Stimulated activated CD8-positive, alpha-beta memory T cell treated with anti-CD3 and anti-CD28 coated beads, Interleukin-12 subunit alpha, Interleukin-12 subunit beta, amount 100 ng/mL, for 24 hours (primary cell): ENCODE measurements at regions not wholly inside any gene's neighbourhood (a gene's known extent, or its start where the extent isn't known, plus 50 kb on each side); places are given as distances from the start of the nearest gene placed in this dataset.
A peak's percentile ranks its signal among the peaks of the same experiment; 100 is the strongest.

Experiments used
- DNase-seq: peaks from one replicate; pipeline ENCODE4 v3.0.0-alpha.2; 2020; ENCODE audit errors: extremely low read depth

DNA sequence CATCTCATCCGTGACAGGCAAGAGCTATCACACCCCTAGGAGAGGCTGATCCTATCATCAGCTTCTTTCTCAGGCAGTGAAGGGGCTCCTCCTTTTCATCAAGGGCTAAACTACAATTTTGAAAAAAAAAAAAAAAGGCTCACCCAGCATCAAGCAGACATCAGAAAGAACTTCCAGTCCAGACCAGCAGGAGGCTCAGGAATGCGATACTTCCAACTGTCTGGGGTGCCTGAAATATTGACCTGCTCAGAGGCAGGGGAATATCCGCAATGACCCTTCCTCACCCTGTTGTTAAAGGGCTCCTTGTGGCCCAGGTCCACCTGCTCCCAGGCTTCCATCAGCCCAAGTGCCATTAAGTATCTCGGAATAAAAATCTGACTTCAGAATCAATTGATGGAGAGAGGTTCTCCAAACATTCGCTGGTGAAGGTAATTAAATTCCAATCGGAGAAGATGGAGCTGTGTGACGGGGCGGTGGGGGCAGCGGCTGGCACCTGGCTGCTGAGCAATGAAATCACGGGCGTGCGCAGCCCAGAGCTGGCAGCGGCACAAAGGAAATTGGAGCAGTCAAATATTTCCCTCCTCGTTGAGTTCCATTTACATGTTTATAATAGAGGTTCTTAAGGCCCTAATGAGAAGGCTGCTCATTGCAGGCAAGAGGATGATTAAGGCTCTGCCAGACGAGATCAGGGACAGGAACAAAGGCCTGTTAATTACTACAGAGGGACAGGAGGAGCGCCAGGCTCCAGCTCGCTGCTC is 69.0 kb upstream of the THY1 start:
- no peak for DNase-seq

DNA sequence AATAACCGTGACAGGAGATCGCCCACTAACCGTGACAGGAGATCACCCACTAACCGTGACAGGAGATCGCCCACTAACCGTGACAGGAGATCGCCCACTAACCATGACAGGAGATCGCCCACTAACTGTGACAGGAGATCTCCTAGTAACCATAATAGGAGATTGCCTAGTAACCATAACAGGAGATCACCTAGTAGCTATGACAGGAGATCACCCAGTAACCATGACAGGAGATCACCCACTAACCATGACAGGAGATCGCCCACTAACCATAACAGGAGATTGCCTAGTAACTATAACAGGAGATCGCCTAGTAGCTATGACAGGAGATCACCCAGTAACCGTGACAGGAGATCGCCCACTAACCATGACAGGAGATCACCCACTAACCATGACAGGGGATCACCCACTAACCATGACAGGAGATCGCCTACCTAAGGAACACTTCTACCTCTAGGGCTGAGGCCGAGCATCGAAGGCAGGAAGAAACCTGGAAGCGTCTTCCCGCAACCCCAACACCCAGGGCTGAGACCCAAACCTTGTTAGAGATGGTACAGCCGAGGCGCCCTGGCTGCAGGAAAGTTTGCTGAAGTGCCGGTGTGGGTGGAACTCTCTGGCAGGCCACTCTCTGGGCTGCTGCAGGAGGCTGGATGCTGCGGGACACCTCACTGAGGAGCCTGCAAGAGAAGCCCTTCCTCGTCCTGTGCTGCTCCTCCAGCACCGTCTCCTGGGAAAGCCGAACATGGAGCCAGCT is 67.5 kb upstream of the THY1 start:
- DNase-seq, result no peak

DNA sequence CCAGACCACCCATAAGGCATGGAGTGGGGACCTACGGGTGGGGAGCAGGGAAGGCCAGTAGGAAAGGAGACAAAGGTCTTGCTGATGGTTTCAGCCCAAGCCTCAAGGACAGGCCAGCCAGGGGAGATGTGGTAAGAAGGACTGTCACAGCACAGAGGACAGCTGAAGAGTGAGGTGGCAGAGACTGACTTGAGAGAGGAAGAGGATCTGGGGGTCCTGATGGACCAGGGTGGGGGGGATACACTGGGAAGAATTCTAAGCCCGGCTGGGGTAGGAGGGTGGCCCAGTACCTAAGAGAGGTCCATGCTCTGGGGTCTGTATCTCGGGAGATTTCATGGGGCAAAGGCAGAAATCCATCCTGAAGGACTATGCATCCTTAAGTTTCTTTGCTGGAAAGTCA is 66.1 kb upstream of the THY1 start:
- DNase-seq, result no peak

DNA sequence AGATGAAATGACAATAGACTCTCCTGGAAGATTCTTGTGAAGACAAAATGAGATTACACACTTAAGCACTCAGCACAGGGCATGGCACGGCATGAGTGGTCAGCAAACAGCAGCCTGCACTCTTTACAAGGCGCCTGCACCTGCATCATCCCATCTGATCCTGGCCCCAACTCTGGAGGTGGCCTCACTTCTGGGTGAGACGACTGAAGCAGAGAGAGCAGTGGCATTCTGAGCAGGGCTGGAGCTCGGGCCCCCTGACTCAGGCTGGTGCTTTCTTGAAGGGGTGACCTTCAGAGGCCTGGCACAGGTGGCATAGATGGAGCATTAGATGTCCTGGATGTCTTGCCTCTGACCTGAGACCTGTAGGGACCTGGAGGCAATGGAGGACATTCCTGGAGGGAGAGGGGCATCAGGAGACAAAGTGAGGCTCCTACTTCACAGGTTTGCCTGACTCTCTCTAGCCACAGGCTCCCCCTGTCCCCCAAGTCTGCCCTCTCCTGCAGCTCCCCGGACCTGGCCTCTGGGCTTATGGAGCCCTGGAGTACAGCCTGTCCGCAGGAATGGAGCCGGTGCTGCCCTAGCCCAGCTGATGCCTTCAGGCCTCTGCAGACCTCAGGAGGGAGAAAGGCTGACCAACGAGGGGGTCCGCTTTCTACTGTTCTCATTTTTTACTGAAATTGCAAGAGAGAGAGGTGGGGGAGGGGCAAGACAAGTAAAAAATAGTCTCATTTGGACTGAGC is 65.5 kb upstream of the THY1 start:
- DNase-seq, result no peak

DNA sequence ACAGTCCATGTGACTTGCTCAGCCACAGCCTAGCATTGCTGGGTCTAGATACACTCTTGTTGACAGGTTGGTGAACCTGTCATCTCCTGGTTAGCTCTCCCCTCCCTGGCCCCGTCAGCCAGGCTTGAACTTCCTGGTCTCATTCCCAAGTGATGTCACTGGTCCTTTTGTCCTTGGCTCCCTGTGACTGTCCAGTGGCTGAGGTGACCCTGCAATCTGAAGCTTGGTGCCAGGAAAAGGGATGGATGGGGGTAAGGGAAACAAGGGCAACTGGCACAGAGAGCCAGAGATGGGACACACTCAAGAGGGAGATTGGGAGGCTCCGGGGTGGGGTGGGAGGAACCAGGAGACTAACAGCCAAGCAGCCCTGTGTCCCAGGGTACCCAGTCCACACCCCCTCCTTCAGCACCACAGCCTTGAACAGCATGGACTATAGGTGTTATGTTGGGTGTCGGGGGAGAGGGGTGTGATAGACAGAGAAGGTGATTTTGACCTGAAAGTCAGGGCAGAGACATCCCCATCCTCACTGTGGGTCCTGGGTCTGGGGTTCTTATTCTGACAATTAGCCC is 63.8 kb upstream of the THY1 start:
- DNase-seq, result no peak

DNA sequence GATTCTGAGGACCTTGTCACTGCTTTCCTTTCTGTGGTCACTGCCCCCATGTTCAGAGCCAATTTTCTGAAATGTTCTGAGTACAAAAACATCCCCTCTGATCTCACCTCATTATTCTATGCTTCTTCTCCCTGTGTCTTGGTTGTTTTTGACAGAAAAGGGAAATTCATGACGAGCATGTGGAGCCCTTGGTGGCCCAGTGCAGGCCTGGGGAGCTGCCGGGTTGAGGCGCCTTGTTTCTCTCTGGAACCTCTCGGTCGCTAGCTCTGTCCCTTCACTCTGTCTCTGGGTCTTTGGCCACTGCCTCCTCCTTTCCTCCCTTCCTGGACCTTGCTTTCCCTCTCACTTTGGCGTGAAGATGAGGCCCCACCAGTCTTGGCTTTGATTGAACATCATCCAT is 63.0 kb upstream of the THY1 start:
- no peak for DNase-seq

DNA sequence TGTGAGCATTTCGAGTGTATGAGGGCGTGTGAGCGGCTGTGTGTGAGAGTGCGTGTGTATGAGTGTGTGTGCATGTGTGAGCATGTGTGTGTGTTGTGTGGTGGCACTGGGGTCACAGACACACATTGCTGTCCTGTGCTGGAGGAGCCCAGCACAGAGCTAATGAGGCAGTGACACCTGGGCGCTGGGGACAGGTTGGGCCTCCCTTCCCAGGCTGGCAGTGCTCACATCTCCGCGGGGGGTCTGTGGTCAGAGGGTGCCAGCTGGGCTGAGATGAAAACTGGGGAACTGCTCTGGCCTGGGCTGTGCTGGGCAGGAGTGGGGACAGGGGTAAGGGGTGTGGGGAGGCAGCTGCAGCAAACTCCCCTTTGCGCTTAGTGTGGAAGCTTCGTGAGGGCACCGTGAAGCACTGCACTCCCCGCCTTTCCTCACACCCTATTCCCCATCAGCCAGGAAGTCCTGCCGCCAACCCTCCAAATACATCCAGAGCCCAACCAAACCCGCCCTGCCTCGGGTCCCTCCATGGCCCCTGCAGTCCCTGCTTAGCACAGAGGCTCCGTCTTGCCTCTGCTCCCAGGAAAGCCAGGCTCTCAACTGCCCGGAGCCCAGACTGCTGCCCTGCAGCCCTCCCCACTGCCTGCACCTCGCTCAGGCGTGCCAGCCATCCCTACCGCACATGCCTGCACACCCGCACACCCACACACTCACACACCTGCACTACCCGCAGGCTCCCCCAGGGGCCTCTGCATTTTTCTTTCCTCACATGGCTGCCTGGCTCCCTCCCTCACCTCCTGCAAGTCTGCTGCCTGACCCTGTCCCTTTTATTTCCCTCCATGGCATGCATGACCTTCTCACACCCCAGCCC is 62.0 kb upstream of the THY1 start:
- no peak for DNase-seq

DNA sequence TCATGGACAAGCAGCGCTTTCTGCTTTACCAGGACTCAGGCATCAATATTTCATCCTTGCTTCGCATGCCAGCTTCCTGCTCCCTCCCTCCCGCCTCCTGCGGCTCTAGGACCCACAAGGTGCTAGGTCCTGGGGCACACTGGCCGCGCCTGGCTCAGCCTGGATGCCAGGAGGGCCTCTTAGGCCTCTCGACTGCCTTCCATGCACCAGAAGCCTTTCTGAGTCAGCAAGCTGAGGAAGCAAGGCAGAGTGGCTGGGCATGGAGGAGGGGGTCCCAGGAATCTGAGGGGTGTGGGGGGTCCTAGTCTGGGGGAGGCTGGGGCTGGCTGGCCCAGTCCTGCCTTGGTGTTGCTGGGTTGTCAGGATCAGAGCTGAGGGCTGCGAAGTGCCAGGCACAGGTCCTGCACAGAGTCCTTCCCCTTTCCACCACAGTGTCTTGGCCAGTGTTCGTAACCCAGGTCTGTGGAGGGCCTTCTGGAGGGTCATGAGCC is 61.0 kb upstream of the THY1 start:
- no peak for DNase-seq

DNA sequence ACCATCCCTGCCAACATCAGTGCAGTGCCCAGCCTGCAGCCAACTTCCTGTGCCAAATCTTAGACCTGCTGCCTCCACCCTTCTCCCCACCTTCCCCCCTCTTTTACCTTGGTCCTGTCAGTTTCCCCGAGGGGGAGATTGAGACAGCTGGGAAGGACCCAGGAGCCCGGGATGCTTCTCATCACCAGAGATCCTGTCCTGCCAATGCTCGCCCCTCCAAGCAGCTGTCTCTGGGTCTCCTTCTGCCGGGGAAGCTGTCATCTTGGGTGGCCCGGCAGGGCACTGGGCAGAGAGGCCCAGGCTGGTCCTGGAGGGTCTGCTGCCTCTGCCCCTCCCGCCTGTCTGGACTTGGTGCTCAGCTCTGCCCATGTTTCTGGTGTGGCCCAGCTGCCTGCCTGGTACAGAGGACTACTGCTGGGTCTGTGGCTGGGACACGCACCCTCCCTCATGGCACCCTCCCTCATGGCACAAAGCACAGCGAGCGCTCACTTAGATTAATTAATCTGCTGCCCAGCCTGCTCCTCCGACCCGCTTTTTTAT is 60.4 kb upstream of the THY1 start:
- DNase-seq, result no peak

DNA sequence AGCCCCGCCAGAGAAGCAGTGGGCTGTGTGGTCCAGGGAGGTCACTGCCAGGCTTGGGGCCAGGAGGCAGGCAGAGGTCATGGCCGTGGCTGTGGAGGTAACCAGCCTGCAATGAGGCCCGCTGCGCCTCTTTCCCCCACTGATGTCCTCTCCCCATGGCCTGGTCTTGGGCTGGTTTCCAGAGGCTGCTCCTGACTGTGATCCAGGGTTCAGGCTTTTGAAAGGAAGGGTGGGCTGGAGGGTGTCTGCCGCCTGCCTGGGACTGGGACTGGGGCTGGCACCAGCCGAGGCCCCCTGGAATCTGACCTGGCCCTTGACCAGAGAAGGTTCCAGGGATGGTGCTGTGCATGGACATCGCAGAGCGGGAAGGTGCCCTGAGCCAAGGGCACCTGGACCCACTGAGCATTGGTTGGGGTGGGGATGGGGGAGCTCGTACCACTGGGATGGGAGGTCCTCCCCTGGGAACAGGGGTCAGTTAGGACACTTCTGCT is 59.6 kb upstream of the THY1 start:
- no peak for DNase-seq

DNA sequence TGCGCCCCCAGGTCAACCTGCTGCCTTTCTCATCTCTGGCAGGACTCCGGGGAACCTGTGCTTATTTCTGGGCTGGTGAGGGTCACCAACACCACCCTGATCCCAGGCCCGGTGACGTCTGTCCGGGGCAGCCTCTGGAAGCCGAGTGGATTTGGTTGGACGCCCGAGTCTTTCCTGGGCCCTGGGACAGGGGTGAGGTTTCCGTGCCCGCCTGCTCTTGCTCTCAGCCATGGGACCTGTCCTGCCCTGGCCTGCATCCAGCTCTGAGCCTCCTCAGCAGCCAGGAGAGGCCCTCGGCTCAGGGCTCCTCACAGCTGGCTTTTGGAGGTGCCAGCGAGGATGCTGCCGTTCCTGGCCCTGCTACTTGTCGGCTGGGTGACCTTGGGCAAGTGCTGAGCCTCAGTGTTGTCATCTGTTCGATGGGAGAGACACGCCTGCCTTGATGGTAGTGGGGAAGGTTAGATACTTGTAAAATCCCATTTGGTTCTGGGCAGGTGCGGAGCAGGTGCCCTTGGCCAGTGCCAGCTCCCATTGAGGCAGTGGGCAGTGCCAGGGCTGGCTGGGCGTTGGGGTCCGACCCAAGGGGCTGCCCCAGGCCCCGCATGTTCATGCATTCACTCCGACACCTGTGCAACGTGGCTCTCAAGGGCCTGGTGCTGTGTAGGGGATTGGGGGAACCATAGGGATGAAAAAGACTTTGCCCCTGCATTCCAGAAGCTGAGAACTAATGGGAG is 58.9 kb upstream of the THY1 start:
- no peak for DNase-seq

DNA sequence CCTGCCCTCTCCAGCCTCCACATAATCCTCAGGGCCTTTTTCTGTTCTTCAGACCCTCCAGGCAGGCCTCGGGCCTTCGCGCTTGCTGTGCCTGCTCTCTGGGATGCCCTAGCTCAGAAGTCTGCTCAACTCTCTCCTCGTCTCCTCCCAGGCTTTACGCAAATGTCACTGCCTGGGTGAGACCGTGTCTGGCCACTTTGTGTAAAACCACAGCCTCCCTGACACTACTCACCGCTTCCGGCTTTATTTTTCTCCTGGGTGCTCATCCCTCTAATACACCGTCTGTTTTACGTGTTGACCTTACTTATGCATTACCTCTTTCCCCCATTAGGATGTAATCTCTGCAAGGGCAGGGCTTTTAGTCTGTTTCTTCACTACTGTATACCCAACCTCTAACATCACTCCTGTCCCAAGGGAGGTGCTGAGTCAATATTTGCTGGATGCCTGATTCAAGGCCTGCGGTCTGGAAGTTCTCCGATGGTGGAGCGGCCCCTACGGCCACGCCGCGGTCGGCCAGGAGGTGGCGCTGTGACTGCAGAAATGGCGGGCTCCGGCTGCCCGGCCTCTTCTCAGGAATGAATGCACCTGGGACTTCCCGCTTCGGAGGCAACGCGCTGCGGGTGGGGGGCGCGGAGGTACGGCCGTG is 58.2 kb upstream of the THY1 start:
- DNase-seq, result peak; percentile 22

DNA sequence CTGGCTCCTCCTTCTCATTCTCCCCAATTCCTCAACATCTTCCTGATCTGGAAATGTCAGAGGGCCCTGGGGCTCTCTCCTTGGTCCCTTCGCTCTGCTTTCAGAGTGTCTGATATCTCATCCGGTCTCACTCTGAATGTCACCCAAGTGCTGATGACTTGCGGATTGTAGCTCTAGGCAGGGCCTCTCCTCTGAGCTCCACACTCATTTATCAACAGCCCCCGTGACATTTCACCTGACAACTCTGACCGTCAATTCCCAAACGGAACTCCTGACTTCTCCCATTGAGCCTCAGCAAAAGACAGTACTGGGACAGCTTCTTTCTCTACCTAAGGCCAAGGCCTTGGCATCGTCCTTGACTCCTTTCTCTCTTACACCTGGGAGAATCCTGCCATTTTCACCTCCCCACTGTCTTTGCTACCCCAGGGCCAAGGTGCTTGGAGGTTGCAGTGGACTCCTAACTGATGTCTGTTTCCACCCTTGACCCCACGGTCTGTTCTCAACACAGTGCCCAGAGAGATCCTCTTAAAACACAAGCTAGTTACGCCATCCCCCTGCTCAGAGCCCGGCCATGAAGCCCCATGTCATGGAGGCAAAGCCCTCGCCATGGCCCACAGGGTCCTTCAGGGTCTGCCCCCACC is 57.5 kb upstream of the THY1 start:
- no peak for DNase-seq

DNA sequence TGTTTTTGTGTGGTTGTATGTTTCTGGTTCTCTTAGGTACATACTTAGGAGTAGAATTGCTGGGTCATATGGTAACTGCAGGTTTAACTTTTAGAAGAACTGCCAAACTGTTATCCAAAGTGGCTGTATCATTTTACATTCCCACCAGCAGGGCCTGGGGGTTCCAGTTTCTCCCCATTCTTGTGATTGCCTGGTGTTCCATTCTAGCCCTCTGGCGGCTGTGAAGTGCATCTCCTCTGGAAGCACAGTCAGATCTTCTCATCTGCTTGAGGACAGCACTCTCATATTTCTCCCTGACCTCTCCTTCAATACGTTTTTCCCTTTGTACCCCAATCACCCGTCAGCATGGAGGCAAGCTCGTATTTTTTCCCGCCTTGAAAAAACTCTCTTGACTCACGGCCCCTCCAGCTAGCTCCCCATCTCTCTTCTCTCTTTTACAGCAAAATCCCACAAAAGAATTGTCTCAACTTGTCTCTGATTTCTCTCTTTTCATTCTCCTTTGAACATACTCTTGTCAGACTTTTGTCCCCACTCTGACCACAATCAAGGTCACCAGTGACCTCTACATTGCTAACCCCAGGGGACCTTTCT is 56.8 kb upstream of the THY1 start:
- DNase-seq, result no peak

DNA sequence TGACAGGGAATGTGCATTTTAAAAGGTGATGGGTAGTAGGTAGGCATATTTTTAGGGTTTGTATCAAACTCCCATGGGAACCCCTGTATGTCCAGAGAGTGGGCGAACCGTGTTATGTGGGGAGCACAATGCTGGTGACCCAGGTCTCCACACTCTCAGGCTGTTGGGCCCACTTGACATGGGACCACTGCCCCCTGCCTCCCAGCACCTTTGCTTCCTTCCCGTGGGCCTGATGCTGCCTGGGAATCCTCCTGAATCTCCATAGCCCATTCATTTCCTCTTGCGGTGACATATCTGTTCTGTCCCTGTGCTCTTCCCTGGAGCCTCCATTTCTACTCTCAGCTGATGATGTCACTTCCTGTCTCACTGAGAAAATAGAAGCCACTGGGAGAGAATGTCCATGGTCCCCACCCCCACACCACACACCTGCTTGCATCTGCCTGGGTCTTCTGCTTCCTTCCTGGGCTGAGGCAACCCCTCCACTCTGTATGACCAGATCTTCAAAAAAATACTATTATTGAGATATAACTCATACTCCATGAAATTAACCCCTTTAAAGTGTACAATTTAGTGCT is 55.8 kb upstream of the THY1 start:
- DNase-seq, result no peak

DNA sequence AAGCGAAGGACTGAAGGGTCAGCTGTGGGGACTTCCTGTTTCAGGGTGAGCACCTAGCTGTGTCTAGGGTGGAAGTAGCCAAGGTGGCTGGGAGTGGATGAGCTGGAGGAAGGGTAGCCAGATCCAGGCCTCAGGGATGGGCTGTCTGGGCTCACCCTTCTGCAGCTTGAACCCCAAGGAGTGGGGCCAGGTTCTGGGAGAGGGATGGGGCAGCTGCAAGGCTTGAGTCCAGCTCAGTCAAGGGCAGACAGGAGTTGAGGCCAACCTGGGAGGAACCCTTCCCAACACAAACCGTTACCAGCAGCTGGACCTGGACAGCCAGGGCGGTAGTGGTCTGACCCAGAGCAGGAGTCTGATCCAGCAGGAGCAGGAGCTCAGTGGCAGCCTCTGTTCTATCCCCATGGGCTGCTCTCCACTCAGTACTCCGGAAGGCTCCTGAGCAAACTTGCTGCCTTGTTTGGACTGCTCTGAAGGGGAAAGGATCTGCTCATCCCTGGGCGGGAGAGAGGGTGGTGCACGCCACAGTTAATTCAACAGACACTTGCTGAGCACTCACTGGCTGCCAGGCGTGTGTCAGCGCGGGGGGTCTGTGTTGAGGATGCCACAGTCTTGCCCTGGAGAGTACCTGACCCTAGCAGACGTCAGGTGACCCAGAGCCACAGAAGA is 53.8 kb upstream of the THY1 start:
- no peak for DNase-seq

DNA sequence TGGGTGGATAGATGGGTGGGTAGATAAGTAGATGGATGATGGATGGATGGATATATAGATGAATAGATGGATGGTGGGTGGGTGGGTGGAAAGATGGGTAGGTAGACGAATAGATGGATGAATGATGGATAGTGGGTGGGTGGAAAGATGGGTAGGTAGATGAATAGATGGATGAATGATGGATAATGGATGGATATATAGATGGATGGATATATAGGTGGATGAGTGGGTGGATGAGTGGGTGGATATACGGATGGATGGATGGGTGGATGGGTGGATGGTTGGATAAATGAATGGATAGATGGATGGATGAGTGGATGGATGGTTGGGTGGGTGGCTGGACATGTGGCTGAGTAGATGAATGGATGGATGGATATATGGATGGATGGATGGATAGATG is 53.1 kb upstream of the THY1 start:
- DNase-seq, result no peak
